Uterus (tissue), 3 donors: ENCODE measurements at regions not wholly inside any gene's neighbourhood (a gene's known extent, or its start where the extent isn't known, plus 50 kb on each side); places are given as distances from the start of the nearest gene placed in this dataset.

ENCODE experiments used
- DNase-seq, 2 donors: peaks; one replicate each; pipeline ENCODE4 v3.0.0-alpha.2; 2019 to 2020
- H3K27ac ChIP-seq, 2 donors: fragments of 200-600 bp; sonication (generic); 1 replicate in 1 of 2; 2 replicates in 1 of 2; pipeline ENCODE4 v1.5.1; 2016 to 2018
- H3K27me3 ChIP-seq, 2 donors: fragments of 200-600 bp; sonication (generic); one replicate each; pipeline ENCODE4 v1.5.1; 2018 to 2019; ENCODE audit warnings: control low read depth in 1 of 2
- H3K36me3 ChIP-seq, 2 donors: fragments of 200-600 bp; sonication (generic); one replicate each; pipeline ENCODE4 v1.5.1; 2019; ENCODE audit warnings: control low read depth in 1 of 2
- H3K4me1 ChIP-seq, 2 donors: fragments of 200-600 bp; sonication (generic); one replicate each; pipeline ENCODE4 v1.5.1; 2018 to 2019; ENCODE audit warnings: control low read depth in 1 of 2
- H3K4me3 ChIP-seq, 2 donors: fragments of 200-600 bp; sonication (generic); 1 replicate in 1 of 2; 2 replicates in 1 of 2; pipeline ENCODE4 v1.5.1; 2018 to 2019; ENCODE audit warnings: mild to moderate bottlenecking in 1 of 2
- H3K9me3 ChIP-seq, 2 donors: fragments of 200-600 bp; sonication (generic); one replicate each; pipeline ENCODE4 v1.5.1; 2019; ENCODE audit warnings: control low read depth in 1 of 2
- POLR2A ChIP-seq, 2 donors: fragments of 450-650 bp; IDR thresholded peaks; one replicate each; pipeline ENCODE4 v1.6.1; 2016; ENCODE audit warnings: antibody characterized with exemption in 2 of 2, mild to moderate bottlenecking in 1 of 2, moderate library complexity in 1 of 2
- intact Hi-C: fragments of 100-400 bp; cut with DNase I; formaldehyde crosslinking; loops from one replicate; pipeline ENCODE4 v1.15.1; 2023; ENCODE audit warnings: low total_unique reads
- TF ChIP-seq, protein P1 (sequence below), 4 experiments: fragments of 200-600 bp in 2 of 4; fragments of 450-650 bp in 2 of 4; sonication (generic) in 2 of 4; IDR thresholded peaks; one replicate each; pipeline ENCODE4 v1.5.1; 2016 to 2019; ENCODE audit warnings: antibody characterized with exemption in 4 of 4, mild to moderate bottlenecking in 2 of 4, moderate library complexity in 1 of 4
- donor health status: DM: yes; HTN: yes; CAD: no.

DNA sequence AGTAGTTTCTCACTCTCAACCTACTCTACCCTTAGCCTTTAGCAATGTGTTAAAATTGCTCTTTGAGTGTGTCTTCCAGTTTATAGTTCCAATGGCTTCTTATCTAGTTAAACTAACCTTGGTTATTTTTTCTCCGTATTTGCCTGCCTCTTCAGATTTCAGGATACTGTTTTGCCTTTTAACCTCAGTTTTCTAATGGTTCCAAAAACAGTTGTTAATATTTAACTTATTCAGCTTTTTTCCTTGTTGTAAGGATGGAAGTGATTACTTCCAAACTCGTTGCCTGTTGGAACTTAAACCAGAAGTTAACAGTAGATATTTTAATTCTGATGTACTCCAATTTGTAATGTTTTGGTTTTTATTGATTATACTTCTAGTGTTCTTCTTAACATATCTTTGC, 1574.9 kb downstream of the HACE1 start:
- Histone ChIP-seq H3K9me3 (no peaks in the 10 kb centered on the region), H3K4me3 (no peak overlapping the region), H3K4me1 (no peaks in the 10 kb centered on the region), H3K36me3 (peaks cover 0 to 3% of the 10 kb centered on the region in 2 donors), H3K27me3 (no peaks in the 10 kb centered on the region), H3K27ac (no peak overlapping the region)
- DNase-seq = no peak
- intact Hi-C loops = no loop called here
- TF ChIP-seq, protein P1, sequence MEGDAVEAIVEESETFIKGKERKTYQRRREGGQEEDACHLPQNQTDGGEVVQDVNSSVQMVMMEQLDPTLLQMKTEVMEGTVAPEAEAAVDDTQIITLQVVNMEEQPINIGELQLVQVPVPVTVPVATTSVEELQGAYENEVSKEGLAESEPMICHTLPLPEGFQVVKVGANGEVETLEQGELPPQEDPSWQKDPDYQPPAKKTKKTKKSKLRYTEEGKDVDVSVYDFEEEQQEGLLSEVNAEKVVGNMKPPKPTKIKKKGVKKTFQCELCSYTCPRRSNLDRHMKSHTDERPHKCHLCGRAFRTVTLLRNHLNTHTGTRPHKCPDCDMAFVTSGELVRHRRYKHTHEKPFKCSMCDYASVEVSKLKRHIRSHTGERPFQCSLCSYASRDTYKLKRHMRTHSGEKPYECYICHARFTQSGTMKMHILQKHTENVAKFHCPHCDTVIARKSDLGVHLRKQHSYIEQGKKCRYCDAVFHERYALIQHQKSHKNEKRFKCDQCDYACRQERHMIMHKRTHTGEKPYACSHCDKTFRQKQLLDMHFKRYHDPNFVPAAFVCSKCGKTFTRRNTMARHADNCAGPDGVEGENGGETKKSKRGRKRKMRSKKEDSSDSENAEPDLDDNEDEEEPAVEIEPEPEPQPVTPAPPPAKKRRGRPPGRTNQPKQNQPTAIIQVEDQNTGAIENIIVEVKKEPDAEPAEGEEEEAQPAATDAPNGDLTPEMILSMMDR (IDR thresholded peaks at IDR 0.05) = no peak
- TF ChIP-seq POLR2A (IDR thresholded peaks at IDR 0.05) = no peak

DNA sequence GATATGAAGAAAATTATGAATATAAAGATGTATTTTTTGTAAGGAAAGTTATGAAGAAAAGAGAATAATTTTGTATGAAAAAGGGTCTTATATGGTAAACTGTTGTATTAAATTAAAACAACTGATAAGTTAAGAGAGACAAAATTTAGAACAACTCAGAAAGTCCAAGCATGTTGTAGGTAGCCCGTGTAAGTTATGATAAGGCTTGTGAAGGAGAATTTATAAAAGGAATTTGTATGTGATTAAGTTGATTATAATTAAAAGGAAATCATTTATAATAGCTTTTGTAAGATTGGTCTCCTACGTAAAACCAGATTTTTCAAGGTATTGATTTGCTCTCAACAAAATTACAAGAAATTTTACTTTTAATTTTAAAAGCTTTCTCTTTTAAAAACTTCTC, 1579.3 kb downstream of the HACE1 start:
- no peak for DNase-seq
- no peaks in the 10 kb centered on the region for H3K36me3 ChIP-seq
- intact Hi-C loops = no loop called here

DNA sequence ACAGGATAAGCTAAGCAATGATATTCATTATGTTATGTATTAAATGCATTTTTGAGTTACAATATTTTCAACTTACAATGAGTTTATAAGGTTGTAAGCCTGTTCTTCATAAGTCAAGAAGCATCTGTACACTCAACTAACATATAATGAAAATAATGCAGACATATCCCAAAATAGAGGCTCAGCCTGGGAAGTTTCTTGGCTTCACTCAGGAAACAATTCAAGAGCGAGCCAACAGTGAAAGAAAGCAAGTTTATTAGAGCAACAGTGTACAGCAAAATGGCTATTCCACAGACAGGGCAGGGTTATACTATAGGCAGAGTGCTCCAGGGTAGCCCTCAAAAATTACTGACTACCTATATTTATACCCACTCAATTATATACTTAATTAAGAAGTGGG, 1581.8 kb downstream of the HACE1 start:
- Histone ChIP-seq H3K27ac (no peak overlapping the region), H3K4me1 (no peaks in the 10 kb centered on the region), H3K36me3 (no peaks in the 10 kb centered on the region), H3K4me3 (no peak overlapping the region), H3K27me3 (no peaks in the 10 kb centered on the region), H3K9me3 (no peaks in the 10 kb centered on the region)
- intact Hi-C loops = no loop called here
- TF ChIP-seq, protein P1 (IDR thresholded peaks at IDR 0.05) = no peak
- TF ChIP-seq POLR2A (IDR thresholded peaks at IDR 0.05) = no peak
- no peak for DNase-seq

More for the DNA sequence above, 1579.3 kb downstream of the HACE1 start:
- Histone ChIP-seq H3K27ac (no peak overlapping the region), H3K4me3 (no peak overlapping the region), H3K9me3 (no peaks in the 10 kb centered on the region), H3K27me3 (no peaks in the 10 kb centered on the region), H3K4me1 (no peaks in the 10 kb centered on the region)
- TF ChIP-seq, protein P1 (IDR thresholded peaks at IDR 0.05) = no peak
- TF ChIP-seq POLR2A (IDR thresholded peaks at IDR 0.05) = no peak

DNA sequence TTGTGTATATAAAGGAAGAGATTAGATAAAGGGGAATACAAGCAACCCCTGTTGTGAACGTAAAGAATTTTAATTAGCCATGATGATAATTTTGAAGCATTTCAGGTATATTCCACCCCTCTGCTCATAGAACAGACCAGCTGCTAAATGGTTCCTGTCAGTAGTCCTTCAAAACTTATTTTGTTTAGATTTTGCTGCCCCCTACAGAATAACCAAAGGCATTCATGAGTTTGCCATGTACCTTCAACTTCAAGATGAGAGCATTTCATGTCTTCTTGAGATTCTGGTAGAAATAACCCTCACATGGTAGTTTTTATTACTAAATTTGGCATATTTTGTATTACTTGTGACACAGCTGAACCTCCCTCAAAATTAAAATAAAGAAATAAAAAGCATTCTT, 1586.7 kb downstream of the HACE1 start:
- Histone ChIP-seq H3K27me3 (no peaks in the 10 kb centered on the region), H3K9me3 (no peaks in the 10 kb centered on the region), H3K4me1 (no peaks in the 10 kb centered on the region), H3K36me3 (no peaks in the 10 kb centered on the region), H3K27ac (no peak overlapping the region), H3K4me3 (no peak overlapping the region)
- DNase-seq = no peak
- TF ChIP-seq, protein P1 (IDR thresholded peaks at IDR 0.05) = no peak
- no peak for TF ChIP-seq POLR2A (IDR thresholded peaks at IDR 0.05)
- intact Hi-C loops = no loop called here

DNA sequence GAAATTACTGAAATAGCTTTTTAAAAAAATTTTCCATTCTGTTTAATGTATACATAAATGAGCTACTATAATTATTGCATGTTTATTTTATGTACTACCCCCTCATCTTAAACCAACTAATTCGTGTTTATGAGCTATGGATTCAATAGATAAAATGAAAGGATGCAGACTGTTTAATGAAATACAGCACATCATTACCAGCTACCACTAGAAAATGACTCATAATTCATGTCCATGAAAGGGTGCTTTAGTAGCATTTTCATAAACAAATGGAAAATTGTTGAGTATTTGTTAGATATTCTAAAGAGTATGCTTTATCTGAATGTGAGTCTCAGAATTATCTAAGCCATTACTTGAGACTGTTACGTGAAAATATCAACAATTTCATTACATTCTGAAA, 1590.1 kb downstream of the HACE1 start:
- Histone ChIP-seq H3K4me1 (no peaks in the 10 kb centered on the region), H3K4me3 (no peak overlapping the region), H3K27me3 (no peaks in the 10 kb centered on the region), H3K27ac (no peak overlapping the region), H3K36me3 (no peaks in the 10 kb centered on the region), H3K9me3 (no peaks in the 10 kb centered on the region)
- no peak for DNase-seq
- intact Hi-C loops = no loop called here
- TF ChIP-seq, protein P1 (IDR thresholded peaks at IDR 0.05) = no peak
- TF ChIP-seq POLR2A (IDR thresholded peaks at IDR 0.05) = no peak
